ENCODE measurements at regions not wholly inside any gene's neighbourhood (a gene's known extent, or its start where the extent isn't known, plus 50 kb on each side); places are given as distances from the start of the nearest gene placed in this dataset.

GRCh38 chr5:61811052-61811451, 479.0 kb downstream of the ZSWIM6 start:
- Mint-ChIP-seq H3K9me3 (ENCODE audit: unreplicated experiment) (no peaks in the 10 kb centered on the region), H3K27ac (ENCODE audit: unreplicated experiment) (no peak overlapping the region), H3K4me1 (ENCODE audit: unreplicated experiment) (peaks cover 3% of the 10 kb centered on the region), H3K4me3 (ENCODE audit: unreplicated experiment) (no peak overlapping the region), H3K36me3 (ENCODE audit: low read depth, unreplicated experiment) (no peaks in the 10 kb centered on the region), H3K27me3 (ENCODE audit: unreplicated experiment) (peaks cover 3% of the 10 kb centered on the region)
- DNase-seq (ENCODE audit: low spot score): no peak
- TF ChIP-seq CTCF (IDR thresholded peaks at IDR 0.05; ENCODE audit: unreplicated experiment): no peak

- no peak for DNase-seq (ENCODE audit: low spot score)
- H3K4me3 Mint-ChIP-seq (ENCODE audit: unreplicated experiment): no peak overlapping the region
- H3K9me3 Mint-ChIP-seq (ENCODE audit: unreplicated experiment): no peaks in the 10 kb centered on the region
- H3K36me3 Mint-ChIP-seq (ENCODE audit: low read depth, unreplicated experiment): no peaks in the 10 kb centered on the region
- no peak for TF ChIP-seq CTCF (IDR thresholded peaks at IDR 0.05; ENCODE audit: unreplicated experiment)
- H3K4me1 Mint-ChIP-seq (ENCODE audit: unreplicated experiment): peaks cover 14% of the 10 kb centered on the region
- no peak overlapping the region for H3K27ac Mint-ChIP-seq (ENCODE audit: unreplicated experiment)
- H3K27me3 Mint-ChIP-seq (ENCODE audit: unreplicated experiment): peaks cover 3% of the 10 kb centered on the region
These were observed 481.3 kb downstream of the ZSWIM6 start for GRCh38 chr5:61813361-61813760.

- TF ChIP-seq CTCF (IDR thresholded peaks at IDR 0.05; ENCODE audit: unreplicated experiment): no peak
- Mint-ChIP-seq H3K4me1 (ENCODE audit: unreplicated experiment) (peaks cover 14% of the 10 kb centered on the region), H3K27ac (ENCODE audit: unreplicated experiment) (no peak overlapping the region), H3K36me3 (ENCODE audit: low read depth, unreplicated experiment) (no peaks in the 10 kb centered on the region), H3K4me3 (ENCODE audit: unreplicated experiment) (no peak overlapping the region), H3K27me3 (ENCODE audit: unreplicated experiment) (peaks cover 3% of the 10 kb centered on the region), H3K9me3 (ENCODE audit: unreplicated experiment) (no peaks in the 10 kb centered on the region)
- no peak for DNase-seq (ENCODE audit: low spot score)
These were observed 483.3 kb downstream of the ZSWIM6 start for GRCh38 chr5:61815339-61815738.

- H3K4me1 Mint-ChIP-seq (ENCODE audit: unreplicated experiment): peaks cover 14% of the 10 kb centered on the region
- no peak overlapping the region for H3K27ac Mint-ChIP-seq (ENCODE audit: unreplicated experiment)
- no peaks in the 10 kb centered on the region for H3K36me3 Mint-ChIP-seq (ENCODE audit: low read depth, unreplicated experiment)
- no peaks in the 10 kb centered on the region for H3K9me3 Mint-ChIP-seq (ENCODE audit: unreplicated experiment)
- no peak overlapping the region for H3K4me3 Mint-ChIP-seq (ENCODE audit: unreplicated experiment)
- no peak for DNase-seq (ENCODE audit: low spot score)
- H3K27me3 Mint-ChIP-seq (ENCODE audit: unreplicated experiment): peaks cover 3% of the 10 kb centered on the region
- TF ChIP-seq CTCF (IDR thresholded peaks at IDR 0.05; ENCODE audit: unreplicated experiment): no peak
These were observed 484.1 kb downstream of the ZSWIM6 start for GRCh38 chr5:61816146-61816545.

GRCh38 chr5:61816585-61817450, 484.8 kb downstream of the ZSWIM6 start:
- DNase-seq (ENCODE audit: low spot score): no peak
- no peak for TF ChIP-seq CTCF (IDR thresholded peaks at IDR 0.05; ENCODE audit: unreplicated experiment)
- no peak overlapping the region for H3K4me3 Mint-ChIP-seq (ENCODE audit: unreplicated experiment)
- peaks cover 2% of the 10 kb centered on the region for H3K27me3 Mint-ChIP-seq (ENCODE audit: unreplicated experiment)
- peaks cover 14% of the 10 kb centered on the region for H3K4me1 Mint-ChIP-seq (ENCODE audit: unreplicated experiment)
- no peak overlapping the region for H3K27ac Mint-ChIP-seq (ENCODE audit: unreplicated experiment)
- H3K9me3 Mint-ChIP-seq (ENCODE audit: unreplicated experiment): no peaks in the 10 kb centered on the region
- H3K36me3 Mint-ChIP-seq (ENCODE audit: low read depth, unreplicated experiment): no peaks in the 10 kb centered on the region
